ENCODE measurements at regions not wholly inside any gene's neighbourhood (a gene's known extent, or its start where the extent isn't known, plus 50 kb on each side); places are given as distances from the start of the nearest gene placed in this dataset.
A peak's percentile ranks its signal among the peaks of the same experiment; 100 is the strongest.

DNA sequence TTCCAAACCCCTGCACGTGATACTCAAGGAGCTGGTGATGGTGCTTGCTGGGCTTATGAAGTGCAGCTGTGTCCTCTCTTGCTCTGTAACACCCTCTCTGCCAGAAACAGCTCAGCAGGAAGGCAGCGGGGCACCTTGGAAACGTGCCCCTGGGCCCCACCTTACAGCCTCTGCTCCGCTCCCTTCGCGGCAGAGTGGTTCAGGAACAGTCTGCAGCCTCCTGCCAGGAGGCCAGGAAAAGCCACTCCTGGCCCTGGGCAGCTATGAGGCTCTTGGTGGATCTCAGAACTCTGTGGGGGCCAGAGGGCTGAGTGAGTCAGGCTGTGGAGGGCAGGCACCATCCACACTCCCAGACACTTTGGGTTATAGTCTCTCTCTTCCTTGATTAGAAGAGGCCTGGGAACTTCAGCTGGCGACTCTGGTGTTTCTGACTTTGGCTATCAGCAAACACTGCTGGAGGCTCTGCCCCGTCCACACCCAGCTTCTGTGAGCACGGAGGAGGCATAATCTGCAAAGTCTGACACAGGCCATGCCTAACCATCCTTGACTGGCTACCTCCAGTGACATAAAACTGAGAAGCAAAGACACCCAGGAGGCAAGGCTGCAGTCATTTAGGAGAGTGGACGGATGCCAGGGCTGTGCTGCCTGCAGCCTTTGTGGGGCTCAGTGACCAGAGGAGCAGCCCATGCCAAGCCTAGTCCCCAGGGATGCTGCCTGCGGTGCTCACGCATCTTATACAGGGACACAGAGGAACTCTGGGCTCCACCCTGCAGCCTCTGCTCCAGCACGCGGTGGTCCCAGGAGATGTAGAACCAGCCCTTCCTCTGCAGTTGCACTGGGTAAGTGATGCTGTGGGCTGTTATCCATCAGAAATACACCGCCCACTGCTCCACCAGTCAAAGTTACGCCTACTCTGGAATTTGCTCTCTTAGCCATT is 65.3 kb downstream of the METRNL start:
- DNase-seq (ENCODE audit: extremely low read depth, low read depth, low spot score): no peak

DNA sequence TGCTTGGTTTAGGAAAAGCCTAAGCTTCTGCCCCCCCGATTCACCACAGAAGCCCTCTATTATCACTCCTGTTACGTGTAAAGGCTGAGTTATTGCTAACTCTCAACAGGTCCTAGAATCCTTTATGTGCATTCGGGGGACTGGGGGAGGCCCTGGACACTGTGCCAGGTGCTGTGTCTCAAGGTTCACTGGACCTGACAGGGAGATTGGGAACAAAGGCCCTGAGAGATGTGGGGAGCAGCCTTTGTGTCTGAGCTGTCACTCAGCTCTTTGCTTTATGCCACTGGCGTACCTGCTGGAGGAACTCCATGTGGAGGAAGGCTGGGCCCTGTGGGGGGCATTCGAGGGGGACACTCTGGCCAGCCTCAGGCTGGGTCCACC is 65.9 kb downstream of the METRNL start:
- DNase-seq (ENCODE audit: extremely low read depth, low read depth, low spot score): no peak

GRCh38 chr17:83145831-83146230 is 66.4 kb downstream of the METRNL start:
- DNase-seq (ENCODE audit: extremely low read depth, low read depth, low spot score): no peak

GRCh38 chr17:83146347-83146746 is 66.9 kb downstream of the METRNL start:
- no peak for DNase-seq (ENCODE audit: extremely low read depth, low read depth, low spot score)

DNA sequence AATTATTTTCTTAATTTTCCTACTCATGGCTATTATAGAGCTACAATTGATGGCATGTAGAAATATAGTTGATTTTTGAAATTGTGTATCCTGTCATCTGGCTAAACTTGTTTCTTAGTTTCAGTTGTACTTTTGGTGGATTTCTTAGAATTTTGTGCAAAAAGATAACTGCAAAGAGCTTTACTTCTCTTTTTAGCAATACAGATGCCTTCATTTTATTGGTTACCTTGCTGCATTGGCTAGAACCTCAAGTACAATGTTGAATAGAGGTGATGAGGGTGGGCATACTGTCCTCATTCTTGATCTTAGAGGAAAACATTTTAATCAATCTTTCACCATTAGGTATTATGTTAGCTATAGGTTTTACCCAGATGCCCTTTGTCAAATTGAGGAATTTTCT is 67.9 kb downstream of the METRNL start:
- DNase-seq (ENCODE audit: extremely low read depth, low read depth, low spot score): no peak

GRCh38 chr17:83148317-83149028 is 69.1 kb downstream of the METRNL start:
- DNase-seq (ENCODE audit: extremely low read depth, low read depth, low spot score): no peak

- DNase-seq (ENCODE audit: extremely low read depth, low read depth, low spot score): no peak
Observed at GRCh38 chr17:83149029-83149725, 69.8 kb downstream of the METRNL start.

- no peak for DNase-seq (ENCODE audit: extremely low read depth, low read depth, low spot score)
Observed at GRCh38 chr17:83149761-83150251, 70.4 kb downstream of the METRNL start.

DNA sequence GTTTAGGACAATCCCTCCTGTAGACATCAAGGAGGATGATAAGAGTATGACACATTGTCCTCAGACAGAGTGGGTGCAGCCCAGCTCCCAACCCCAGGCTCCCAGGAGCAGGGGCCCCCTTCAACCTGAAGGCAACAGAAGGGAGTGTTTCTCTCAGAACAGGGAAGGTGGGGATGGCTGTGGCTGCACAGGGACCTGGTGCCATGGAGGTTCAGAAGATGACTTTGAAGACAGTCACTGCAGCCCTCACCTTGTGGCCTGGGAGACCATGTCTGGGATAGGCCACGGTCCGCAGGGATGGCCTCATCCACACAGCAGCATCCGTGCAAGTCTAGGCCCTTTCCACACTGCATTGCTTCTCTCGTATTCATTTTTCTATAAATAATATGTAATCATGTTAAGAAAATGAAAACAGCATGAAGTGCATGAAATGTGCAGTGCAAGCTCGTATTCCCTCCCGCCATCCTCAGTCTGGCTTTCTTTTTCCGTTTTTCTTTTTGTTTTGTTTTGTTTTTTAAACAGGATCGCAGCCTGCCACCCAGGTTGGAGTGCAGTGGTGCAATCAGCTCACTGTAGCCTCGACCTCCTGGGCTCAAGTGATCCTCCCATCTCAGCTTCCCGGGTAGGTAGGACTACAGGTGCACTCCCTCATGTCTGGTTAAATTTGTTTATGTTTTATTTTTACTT is 71.1 kb downstream of the METRNL start:
- no peak for DNase-seq (ENCODE audit: extremely low read depth, low read depth, low spot score)

- no peak for DNase-seq (ENCODE audit: extremely low read depth, low read depth, low spot score)
Observed at GRCh38 chr17:83151056-83151441, 71.6 kb downstream of the METRNL start.

GRCh38 chr17:83151442-83152226 is 72.2 kb downstream of the METRNL start:
- no peak for DNase-seq (ENCODE audit: extremely low read depth, low read depth, low spot score)

- DNase-seq (ENCODE audit: extremely low read depth, low read depth, low spot score): no peak
Observed at GRCh38 chr17:83152227-83152744, 72.9 kb downstream of the METRNL start.

GRCh38 chr17:83152745-83153611 is 73.6 kb downstream of the METRNL start:
- no peak for DNase-seq (ENCODE audit: extremely low read depth, low read depth, low spot score)

DNA sequence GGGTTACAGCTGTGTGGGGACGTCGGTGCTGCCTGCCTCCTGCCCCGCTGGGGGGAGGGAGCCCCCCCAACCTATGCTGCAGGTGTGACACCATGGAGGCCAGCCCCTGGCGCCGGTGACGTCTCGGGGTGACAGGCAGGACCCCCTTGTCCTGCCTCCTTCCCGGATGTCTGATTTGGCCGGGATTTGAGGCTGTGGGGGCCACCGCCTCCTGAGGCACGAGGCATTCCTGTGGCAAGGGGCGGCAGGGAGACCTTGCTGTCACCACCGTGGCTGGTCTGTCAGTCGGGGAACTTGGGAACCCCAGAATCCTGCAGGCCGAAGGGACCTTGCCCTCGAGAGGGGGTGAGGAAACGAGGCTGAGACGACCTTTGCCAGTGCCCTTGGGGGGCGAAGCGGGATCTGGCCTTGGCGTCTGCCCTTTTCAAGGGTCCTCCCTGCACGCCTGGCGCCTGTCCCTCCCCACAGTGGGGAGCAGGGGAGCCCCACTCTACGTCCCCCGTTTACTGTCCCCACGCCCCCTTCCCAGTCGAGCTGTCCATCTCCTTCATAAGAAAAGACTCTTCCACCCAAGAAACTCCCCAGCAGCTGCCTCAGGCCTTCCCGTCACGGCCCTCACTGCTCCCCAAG is 74.4 kb downstream of the METRNL start:
- no peak for DNase-seq (ENCODE audit: extremely low read depth, low read depth, low spot score)

- DNase-seq (ENCODE audit: extremely low read depth, low read depth, low spot score): no peak
Observed at GRCh38 chr17:83154311-83155127, 75.1 kb downstream of the METRNL start.

GRCh38 chr17:83155128-83156121 is 76.0 kb downstream of the METRNL start:
- DNase-seq (ENCODE audit: extremely low read depth, low read depth, low spot score): peak; percentile 52

Measured in glomerular endothelial cell (primary cell).